Esophagus squamous epithelium (tissue), 4 donors: ENCODE measurements at regions not wholly inside any gene's neighbourhood (a gene's known extent, or its start where the extent isn't known, plus 50 kb on each side); places are given as distances from the start of the nearest gene placed in this dataset.

Source experiments
- POLR2A ChIP-seq, 4 donors: fragments of 450-650 bp; IDR thresholded peaks; one replicate each; pipeline ENCODE4 v1.6.1; 2017; ENCODE audit warnings: antibody characterized with exemption in 4 of 4, mild to moderate bottlenecking in 4 of 4, moderate library complexity in 3 of 4
- TF ChIP-seq, protein P1 (sequence below), 6 experiments: fragments of 450-650 bp in 4 of 6; fragments of 200-600 bp in 2 of 6; sonication (generic) in 2 of 6; IDR thresholded peaks; one replicate each; pipeline ENCODE4 v1.5.1; 2016 to 2019; ENCODE audit warnings: antibody characterized with exemption in 6 of 6, mild to moderate bottlenecking in 4 of 6, moderate library complexity in 4 of 6

DNA sequence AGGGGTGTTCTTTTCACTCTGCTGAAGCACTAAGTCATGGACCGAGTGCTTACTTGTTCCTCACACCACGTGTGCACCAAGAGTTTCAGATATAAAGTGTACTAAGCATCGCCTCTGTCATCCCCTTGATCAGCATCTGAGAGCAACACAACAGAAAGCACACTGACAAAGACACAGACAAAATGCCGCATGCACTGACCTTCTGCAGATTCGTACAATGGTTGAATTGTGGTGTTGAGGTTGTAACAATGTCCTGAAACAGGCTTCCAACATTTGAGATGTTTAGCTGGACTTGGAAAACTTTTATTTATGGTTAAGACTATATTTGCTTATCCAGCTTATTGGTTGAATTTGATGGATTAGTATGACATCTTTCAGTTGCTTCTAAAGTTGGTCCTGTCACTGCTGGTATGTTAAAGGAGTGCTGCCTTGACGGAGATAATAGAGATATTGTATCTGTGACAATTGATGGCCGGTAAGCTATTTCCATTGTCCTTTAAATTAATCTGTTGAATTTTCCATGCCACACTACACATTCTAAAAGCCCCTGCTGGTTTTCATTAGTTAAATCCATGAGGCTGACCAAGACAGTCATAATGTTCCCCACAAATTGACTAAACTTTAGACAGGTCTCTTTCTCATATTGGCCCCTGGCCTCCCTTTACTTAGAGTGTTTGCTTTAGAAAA, 99.9 kb downstream of the CBLN2 start:
- TF ChIP-seq POLR2A (IDR thresholded peaks at IDR 0.05): no peak
- TF ChIP-seq, protein P1, sequence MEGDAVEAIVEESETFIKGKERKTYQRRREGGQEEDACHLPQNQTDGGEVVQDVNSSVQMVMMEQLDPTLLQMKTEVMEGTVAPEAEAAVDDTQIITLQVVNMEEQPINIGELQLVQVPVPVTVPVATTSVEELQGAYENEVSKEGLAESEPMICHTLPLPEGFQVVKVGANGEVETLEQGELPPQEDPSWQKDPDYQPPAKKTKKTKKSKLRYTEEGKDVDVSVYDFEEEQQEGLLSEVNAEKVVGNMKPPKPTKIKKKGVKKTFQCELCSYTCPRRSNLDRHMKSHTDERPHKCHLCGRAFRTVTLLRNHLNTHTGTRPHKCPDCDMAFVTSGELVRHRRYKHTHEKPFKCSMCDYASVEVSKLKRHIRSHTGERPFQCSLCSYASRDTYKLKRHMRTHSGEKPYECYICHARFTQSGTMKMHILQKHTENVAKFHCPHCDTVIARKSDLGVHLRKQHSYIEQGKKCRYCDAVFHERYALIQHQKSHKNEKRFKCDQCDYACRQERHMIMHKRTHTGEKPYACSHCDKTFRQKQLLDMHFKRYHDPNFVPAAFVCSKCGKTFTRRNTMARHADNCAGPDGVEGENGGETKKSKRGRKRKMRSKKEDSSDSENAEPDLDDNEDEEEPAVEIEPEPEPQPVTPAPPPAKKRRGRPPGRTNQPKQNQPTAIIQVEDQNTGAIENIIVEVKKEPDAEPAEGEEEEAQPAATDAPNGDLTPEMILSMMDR (IDR thresholded peaks at IDR 0.05): no peak
